Breast epithelium (tissue), 4 donors: ENCODE measurements at regions not wholly inside any gene's neighbourhood (a gene's known extent, or its start where the extent isn't known, plus 50 kb on each side); places are given as distances from the start of the nearest gene placed in this dataset.

ENCODE experiments used
- DNase-seq, 2 donors: peaks; one replicate each; pipeline ENCODE4 v3.0.0-alpha.2; 2019; ENCODE audit warnings: low spot score in 2 of 2
- H3K27ac ChIP-seq, 2 donors: fragments of 200-600 bp; sonication (generic) in 1 of 2; one replicate each; pipeline ENCODE4 v1.5.1; 2016 to 2019; ENCODE audit warnings: mild to moderate bottlenecking in 1 of 2
- H3K27me3 ChIP-seq, 2 donors: fragments of 200-600 bp; sonication (generic) in 1 of 2; one replicate each; pipeline versions ENCODE4 v1.5.1 to v1.6.0; 2017 to 2019; ENCODE audit warnings: control low read depth in 1 of 2, mild to moderate bottlenecking in 1 of 2
- H3K36me3 ChIP-seq: fragments of 200-600 bp; one replicate; pipeline ENCODE4 v1.5.1; 2019
- H3K4me1 ChIP-seq, 2 donors: fragments of 200-600 bp; sonication (generic); one replicate each; pipeline ENCODE4 v1.5.1; 2016 to 2019; ENCODE audit warnings: control low read depth in 1 of 2
- H3K4me3 ChIP-seq, 3 donors: fragments of 200-600 bp; sonication (generic); 1 replicate in 2 of 3; 2 replicates in 1 of 3; pipeline ENCODE4 v1.5.1; 2016 to 2019; ENCODE audit warnings: mild to moderate bottlenecking in 3 of 3, moderate library complexity in 2 of 3
- H3K9me3 ChIP-seq, 2 donors: fragments of 200-600 bp; sonication (generic) in 1 of 2; one replicate each; pipeline ENCODE4 v1.5.1; 2016 to 2019; ENCODE audit warnings: control low read depth in 1 of 2
- CTCF ChIP-seq, 3 donors: fragments of 450-650 bp; IDR thresholded peaks; one replicate each; pipeline ENCODE4 v1.5.1; 2016 to 2017; ENCODE audit warnings: antibody characterized with exemption in 3 of 3, mild to moderate bottlenecking in 3 of 3, moderate library complexity in 3 of 3
- POLR2A ChIP-seq: fragments of 450-650 bp; IDR thresholded peaks from one replicate; pipeline ENCODE4 v1.6.1; 2016; ENCODE audit warnings: antibody characterized with exemption, mild to moderate bottlenecking, moderate library complexity
- POLR2AphosphoS5 ChIP-seq, 3 donors: sonication (generic); formaldehyde crosslinking; IDR thresholded peaks; one replicate each; pipeline ENCODE4 v1.6.1; 2017; ENCODE audit warnings: antibody characterized with exemption in 3 of 3
- intact Hi-C: fragments of 100-400 bp; cut with DNase I; formaldehyde crosslinking; loops from one replicate; pipeline ENCODE4 v1.15.1; 2023; ENCODE audit warnings: low total_unique reads

GRCh38 chr2:13113002-13113401 lies 396.3 kb downstream of the TRIB2 start:
- no peaks in the 10 kb centered on the region for H3K36me3 ChIP-seq
- H3K4me1 ChIP-seq = no peaks in the 10 kb centered on the region
- TF ChIP-seq POLR2A (no peak), POLR2AphosphoS5 (IDR thresholded peaks at IDR 0.05) (no peak), CTCF (IDR thresholded peaks at IDR 0.05) (no peak)
- DNase-seq = no peak
- no peak overlapping the region for H3K27ac ChIP-seq
- no peak overlapping the region for H3K4me3 ChIP-seq
- H3K9me3 ChIP-seq = no peaks in the 10 kb centered on the region
- intact Hi-C loops = no loop called here
- no peaks in the 10 kb centered on the region for H3K27me3 ChIP-seq

GRCh38 chr2:13114391-13114790 lies 397.7 kb downstream of the TRIB2 start:
- Histone ChIP-seq H3K4me1 (no peaks in the 10 kb centered on the region), H3K9me3 (no peaks in the 10 kb centered on the region), H3K27me3 (no peaks in the 10 kb centered on the region), H3K27ac (no peak overlapping the region), H3K4me3 (no peak overlapping the region), H3K36me3 (no peaks in the 10 kb centered on the region)
- intact Hi-C loops = no loop called here
- DNase-seq = no peak
- TF ChIP-seq POLR2AphosphoS5 (IDR thresholded peaks at IDR 0.05) (no peak), POLR2A (no peak), CTCF (IDR thresholded peaks at IDR 0.05) (no peak)

- intact Hi-C loops = no loop called here
- H3K27ac ChIP-seq = no peak overlapping the region
- no peak overlapping the region for H3K4me3 ChIP-seq
- no peak for DNase-seq
- H3K4me1 ChIP-seq = no peaks in the 10 kb centered on the region
- H3K9me3 ChIP-seq = no peaks in the 10 kb centered on the region
- TF ChIP-seq POLR2AphosphoS5 (IDR thresholded peaks at IDR 0.05) = no peak
- no peak for TF ChIP-seq CTCF (IDR thresholded peaks at IDR 0.05)
- TF ChIP-seq POLR2A = no peak
- no peaks in the 10 kb centered on the region for H3K36me3 ChIP-seq
- no peaks in the 10 kb centered on the region for H3K27me3 ChIP-seq
These were observed 398.9 kb downstream of the TRIB2 start for GRCh38 chr2:13115643-13116042.

- Histone ChIP-seq H3K4me1 (no peaks in the 10 kb centered on the region), H3K9me3 (no peaks in the 10 kb centered on the region), H3K4me3 (no peak overlapping the region), H3K36me3 (no peaks in the 10 kb centered on the region), H3K27ac (no peak overlapping the region), H3K27me3 (no peaks in the 10 kb centered on the region)
- no peak for TF ChIP-seq POLR2AphosphoS5 (IDR thresholded peaks at IDR 0.05)
- no peak for TF ChIP-seq CTCF (IDR thresholded peaks at IDR 0.05)
- TF ChIP-seq POLR2A = no peak
- intact Hi-C loops = no loop called here
- no peak for DNase-seq
These were observed 404.4 kb downstream of the TRIB2 start for GRCh38 chr2:13121096-13121495.

- intact Hi-C loops = no loop called here
These were observed 411.4 kb downstream of the TRIB2 start for GRCh38 chr2:13128139-13128538.

More at GRCh38 chr2:13128139-13128538, 411.4 kb downstream of the TRIB2 start:
- H3K27me3 ChIP-seq = no peaks in the 10 kb centered on the region
- no peak for DNase-seq
- no peaks in the 10 kb centered on the region for H3K4me1 ChIP-seq
- H3K9me3 ChIP-seq = no peaks in the 10 kb centered on the region
- H3K27ac ChIP-seq = no peak overlapping the region
- TF ChIP-seq POLR2A (no peak), CTCF (IDR thresholded peaks at IDR 0.05) (no peak), POLR2AphosphoS5 (IDR thresholded peaks at IDR 0.05) (no peak)
- no peaks in the 10 kb centered on the region for H3K36me3 ChIP-seq
- H3K4me3 ChIP-seq = no peak overlapping the region
